C4-2B (cell line): ENCODE measurements at regions not wholly inside any gene's neighbourhood (a gene's known extent, or its start where the extent isn't known, plus 50 kb on each side); places are given as distances from the start of the nearest gene placed in this dataset.

Experiments used
- H3K27ac ChIP-seq: fragments of 450-650 bp; 2 replicates; pipeline ENCODE4 v1.5.1; 2017
- CTCF ChIP-seq: fragments of 450-650 bp; conservative IDR thresholded peaks from 2 replicates; pipeline ENCODE4 v1.5.1; 2017; ENCODE audit warnings: mild to moderate bottlenecking
- ZFX ChIP-seq: fragments of 450-650 bp; IDR thresholded peaks from 2 replicates; pipeline ENCODE4 v1.6.1; 2017

GRCh38 chr4:74878323-74878722 is 54.6 kb upstream of the PARM1 start:
- no peak for TF ChIP-seq CTCF
- TF ChIP-seq ZFX = no peak
- H3K27ac ChIP-seq = no peak overlapping the region

- TF ChIP-seq CTCF (no peak), ZFX (no peak)
- no peak overlapping the region for H3K27ac ChIP-seq
These were observed 57.5 kb upstream of the PARM1 start for GRCh38 chr4:74875451-74875850.

GRCh38 chr4:74874753-74875367 is 58.1 kb upstream of the PARM1 start:
- H3K27ac ChIP-seq = no peak overlapping the region
- TF ChIP-seq ZFX (no peak), CTCF (peak; percentile 89)

- no peak for TF ChIP-seq ZFX
- TF ChIP-seq CTCF = no peak
- H3K27ac ChIP-seq = no peak overlapping the region
These were observed 59.2 kb upstream of the PARM1 start for GRCh38 chr4:74873545-74874301.

GRCh38 chr4:74858921-74859562 is 64.7 kb upstream of the BTC start:
- no peak overlapping the region for H3K27ac ChIP-seq
- TF ChIP-seq CTCF = no peak
- no peak for TF ChIP-seq ZFX

GRCh38 chr4:74855879-74856278 is 61.6 kb upstream of the BTC start:
- no peak overlapping the region for H3K27ac ChIP-seq
- TF ChIP-seq ZFX (no peak), CTCF (no peak)

- H3K27ac ChIP-seq = no peak overlapping the region
- TF ChIP-seq ZFX (no peak), CTCF (no peak)
These were observed 54.5 kb upstream of the BTC start for GRCh38 chr4:74848774-74849173.
